ENCODE measurements at regions not wholly inside any gene's neighbourhood (a gene's known extent, or its start where the extent isn't known, plus 50 kb on each side); places are given as distances from the start of the nearest gene placed in this dataset.
"Not testable (repeated sequence)": the region's sequence is repeated elsewhere in the genome, so short reads cannot be mapped to it uniquely, and the experiment has no call there.

DNA sequence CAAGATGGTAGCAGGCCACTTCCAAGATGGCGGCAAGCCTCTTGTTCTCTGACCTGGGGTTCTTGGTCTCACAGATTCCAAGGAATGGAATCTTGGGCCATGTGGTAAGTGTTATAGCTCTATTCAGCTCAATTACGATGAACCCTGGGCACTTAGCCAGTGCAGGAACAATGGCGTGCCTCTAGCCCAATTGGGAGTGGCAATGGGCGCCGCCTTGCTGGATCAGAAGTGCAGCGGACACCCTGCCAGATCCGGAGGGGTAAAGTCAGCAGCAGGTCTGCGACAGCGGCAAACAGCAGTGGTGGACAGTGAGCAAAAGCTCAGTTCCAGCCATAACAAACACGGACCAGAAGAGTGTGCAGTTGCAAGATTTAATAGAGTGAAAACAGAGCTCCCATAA, 263.2 kb upstream of the SEMA3C start:
- DNase-seq (ENCODE audit: low spot score): not testable (repeated sequence)

DNA sequence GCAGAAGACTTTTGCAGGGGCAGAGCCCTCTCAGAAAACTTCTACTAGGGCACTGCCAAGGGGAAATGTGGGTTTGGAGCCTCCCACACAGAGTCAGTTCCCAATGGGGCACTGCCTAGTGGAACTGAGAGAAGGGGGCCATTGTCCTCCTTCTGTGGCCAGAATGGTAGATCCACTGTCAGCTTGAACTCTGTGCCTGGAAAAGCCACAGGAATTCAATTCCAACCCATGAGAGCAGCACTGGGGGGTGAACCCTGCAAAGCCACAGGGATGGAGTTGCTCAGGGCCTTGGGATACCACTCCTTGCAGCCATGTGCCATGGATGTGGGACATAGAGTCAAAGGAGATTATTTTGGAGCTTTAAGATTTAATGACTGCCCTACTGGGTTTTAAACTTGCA, 262.2 kb upstream of the SEMA3C start:
- no peak for DNase-seq (ENCODE audit: low spot score)

DNA sequence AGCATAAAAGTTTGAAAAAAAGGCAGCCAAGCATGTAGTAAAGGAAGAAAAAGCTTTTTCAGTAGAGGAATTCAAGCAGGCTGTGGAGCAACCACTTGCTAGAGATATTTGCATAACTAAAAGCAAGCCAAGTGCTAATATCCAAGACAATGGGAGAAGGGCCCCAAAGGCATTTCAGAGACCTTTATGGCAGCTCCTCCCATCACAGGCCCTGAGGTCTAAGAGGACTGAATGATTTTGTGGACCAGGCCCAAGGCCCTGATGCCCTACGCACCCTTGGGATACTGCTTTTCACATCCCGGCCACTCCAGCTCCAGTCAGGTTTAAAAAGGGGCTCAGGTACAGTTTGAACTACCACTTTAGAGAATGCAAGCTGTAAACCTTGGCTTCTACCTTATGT, 261.7 kb upstream of the SEMA3C start:
- no peak for DNase-seq (ENCODE audit: low spot score)

DNA sequence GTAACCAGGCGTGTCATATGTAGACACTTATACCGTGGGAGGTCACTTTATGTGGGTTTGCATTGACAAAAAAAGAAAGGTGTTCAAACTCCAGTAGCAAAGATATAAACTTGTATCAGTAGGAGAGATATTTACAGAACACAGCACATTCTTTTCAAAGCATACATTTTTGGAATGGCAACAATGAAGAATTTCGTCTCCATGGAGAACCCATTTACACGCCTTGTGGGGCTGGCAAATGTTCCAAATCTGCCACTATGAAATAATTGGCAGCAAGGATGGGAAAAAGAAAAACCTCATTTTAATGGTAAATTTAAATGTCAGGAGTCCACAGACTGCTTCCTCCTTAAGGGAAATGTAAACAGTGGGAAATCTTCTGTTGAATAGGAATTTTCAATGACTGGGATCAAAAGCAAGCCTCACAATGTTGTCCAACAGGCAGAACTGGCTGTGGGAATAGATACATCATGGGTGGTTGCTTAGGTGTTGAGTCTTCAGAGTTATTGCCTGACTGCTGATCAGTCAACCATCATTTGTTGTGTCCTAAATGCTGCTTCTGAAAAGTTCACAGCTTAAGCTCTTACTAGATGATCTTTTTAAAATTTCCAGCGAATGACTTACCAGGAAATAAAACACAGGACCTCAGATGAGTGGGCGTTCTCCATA, 256.6 kb upstream of the SEMA3C start:
- DNase-seq (ENCODE audit: low spot score): no peak

DNA sequence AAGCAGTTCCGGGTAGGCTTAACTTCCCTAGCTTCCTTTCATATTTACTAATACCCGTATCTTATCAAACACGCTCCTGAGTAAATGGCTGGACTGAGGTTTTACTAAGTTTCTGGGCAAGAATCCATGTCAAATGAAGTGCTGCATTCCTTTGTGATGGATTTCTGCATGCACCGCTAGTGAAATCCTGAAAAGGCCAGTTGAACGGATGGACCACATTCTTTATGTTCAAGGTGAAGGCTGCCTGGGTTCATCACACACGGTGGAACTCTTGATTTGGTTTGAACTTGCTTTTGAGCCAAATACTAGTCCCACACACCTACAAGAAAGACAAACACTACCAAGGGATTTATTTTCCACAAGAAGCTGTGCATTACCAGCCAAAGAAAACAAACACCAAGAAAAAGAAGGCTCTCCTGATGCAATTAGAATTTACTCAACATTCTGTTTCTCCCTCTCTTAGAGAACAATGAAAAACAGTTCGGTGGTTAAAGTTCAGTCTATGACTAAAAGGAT, 255.0 kb upstream of the SEMA3C start:
- DNase-seq (ENCODE audit: low spot score): no peak

DNA sequence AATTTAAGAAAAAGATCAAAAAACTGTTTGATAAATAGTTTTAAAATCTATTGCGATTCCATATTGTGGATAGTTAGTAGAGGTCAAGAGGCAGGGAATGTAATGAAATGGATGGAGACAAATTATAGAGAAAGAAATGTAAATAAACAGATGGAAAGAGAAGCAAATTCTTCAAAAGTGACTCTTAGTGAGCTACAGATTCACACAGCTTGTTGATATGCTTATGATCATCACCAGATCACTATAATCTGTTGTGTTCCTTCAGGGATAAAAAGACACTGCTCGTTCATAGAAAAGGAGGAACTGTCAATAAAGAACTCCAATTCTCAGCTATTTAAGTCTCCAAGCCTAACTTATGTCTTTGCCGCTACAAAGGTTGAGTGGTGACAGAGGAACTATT, 251.4 kb upstream of the SEMA3C start:
- no peak for DNase-seq (ENCODE audit: low spot score)

DNA sequence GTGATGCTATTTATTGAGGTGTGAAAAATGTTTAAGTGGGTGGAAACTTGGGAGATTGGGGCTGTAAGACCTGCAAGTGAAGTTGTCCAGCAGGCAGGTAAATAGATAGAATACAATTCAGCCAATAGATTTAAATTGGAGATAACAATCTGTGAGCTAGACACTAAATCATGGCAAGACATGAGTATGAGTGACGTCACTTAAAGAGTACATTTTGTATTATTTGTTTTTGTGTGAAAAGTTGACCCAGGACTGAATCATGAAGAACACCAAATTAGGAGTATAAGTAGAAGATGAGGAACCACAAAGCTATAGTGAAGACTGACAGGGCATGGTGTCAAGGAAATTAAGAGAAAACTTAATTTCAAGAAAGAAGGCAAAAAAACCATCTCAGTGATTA, 249.1 kb upstream of the SEMA3C start:
- DNase-seq (ENCODE audit: low spot score): no peak

DNA sequence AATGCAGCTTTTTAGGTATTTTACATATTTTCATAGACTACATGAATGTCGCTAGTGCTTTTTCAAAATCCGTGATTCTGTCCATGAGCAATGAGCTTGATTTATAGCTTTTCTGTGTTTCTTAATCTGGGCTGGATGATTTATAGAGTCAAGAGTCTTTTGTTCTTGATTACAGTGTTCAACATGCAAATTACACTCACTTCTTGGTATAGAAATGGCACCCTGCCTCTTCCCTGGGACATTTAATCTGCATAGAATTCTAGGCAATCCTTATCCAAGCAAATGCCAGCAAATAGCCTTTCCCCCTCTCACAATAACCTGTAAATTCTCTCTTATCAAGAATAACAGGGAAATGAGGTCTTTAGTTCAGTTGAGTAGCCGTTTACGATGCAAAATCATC, 246.2 kb upstream of the SEMA3C start:
- no peak for DNase-seq (ENCODE audit: low spot score)

DNA sequence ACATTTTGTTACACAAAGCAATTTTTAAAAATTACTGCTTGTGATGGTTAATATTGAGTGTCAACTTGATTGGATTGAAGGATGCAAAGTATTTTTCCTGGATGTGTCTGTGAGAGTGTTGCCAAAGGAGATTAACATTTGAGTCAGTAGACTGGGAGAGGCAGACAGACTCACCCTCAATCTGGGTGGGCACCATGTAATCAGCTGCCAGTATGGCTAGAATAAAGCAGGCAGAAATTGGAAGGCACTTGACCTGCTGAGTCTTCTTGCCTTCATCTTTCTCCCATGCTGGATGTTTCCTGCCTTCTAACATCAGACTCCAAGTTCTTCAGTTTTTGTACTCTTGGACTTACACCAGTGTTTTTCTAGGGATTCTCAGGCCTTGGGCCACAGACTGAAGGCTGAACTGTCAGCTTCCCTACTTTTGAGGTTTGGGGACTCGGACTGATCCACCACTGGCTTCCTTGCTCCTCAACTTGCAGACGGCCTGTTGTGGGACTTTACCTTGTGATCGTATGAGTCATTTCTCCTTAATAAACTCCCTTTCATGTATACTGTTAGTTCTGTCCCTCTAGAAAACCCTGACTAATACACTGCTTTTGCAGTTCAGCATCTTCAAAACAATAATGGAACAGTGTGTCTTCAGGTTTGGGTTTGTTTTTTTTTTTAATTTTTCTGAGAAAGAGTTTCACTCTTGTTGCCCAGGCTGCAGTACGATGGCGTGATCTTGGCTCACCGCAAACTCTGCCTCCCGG, 244.1 kb upstream of the SEMA3C start:
- DNase-seq (ENCODE audit: low spot score): peak; percentile 63

DNA sequence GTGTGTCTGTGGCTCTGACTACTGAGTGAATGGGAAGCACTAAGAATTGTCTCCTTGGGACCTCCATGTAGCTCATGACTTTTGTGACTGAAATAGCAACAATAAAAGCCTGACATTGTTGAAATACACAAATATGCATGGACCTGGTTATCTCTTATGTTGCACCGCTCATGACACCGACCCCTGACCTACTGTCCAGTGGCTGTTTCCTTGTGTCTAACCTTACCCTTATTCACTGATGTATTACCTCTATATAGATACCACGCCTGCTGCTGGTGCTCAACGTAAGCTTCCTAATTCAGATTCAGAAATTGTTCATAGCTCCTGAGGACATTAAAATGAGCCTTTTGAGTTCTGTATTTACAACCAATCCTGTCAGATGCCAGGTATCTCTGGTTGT, 243.4 kb upstream of the SEMA3C start:
- DNase-seq (ENCODE audit: low spot score): no peak

DNA sequence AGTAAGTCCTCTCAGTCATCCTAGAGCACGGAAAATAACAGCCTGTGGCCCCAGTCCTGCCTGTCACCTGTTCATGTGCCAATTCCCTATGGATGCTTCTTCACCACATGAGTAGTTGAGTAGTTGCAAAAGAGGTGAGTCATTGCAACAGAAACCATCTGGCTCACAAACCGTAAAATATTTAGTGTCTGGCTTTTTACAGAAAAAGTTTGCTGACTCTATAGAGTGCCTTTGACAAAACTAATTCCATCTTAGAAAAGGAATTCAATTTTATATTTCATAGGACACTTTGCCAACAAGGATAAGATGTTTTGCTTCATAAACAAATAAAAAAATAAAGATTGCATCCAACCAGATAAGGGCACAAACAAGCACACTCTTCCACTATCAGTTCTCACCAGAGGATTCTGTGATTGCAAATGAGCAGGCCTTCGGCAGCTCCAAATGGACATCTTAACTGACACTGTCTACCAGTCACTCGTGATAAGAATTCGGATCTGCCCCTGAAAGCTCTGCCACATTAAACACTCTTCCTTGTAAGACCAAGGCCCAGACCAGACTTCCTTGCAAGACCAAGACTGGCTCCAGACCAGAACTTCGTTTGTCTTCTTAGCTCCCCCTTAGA, 242.7 kb upstream of the SEMA3C start:
- DNase-seq (ENCODE audit: low spot score): peak; percentile 68

DNA sequence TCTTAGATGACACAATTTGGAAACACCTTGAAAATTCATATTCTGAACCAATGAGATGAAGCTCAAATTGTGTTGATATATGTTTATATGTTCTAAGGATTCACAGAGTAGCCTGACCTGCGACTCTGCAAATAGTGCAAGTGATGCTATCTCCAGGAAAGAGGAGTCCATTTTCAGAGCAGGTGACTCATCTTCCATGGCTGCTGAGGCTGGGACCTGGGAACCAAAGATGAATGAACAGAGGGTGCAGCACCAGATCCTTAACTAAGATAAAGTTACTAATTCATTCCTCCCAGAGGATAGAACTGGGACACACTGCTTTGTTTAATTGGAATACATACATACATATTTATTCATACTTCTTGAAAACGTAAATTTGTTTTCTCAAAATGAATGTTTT, 240.6 kb upstream of the SEMA3C start:
- DNase-seq (ENCODE audit: low spot score): peak; percentile 30

DNA sequence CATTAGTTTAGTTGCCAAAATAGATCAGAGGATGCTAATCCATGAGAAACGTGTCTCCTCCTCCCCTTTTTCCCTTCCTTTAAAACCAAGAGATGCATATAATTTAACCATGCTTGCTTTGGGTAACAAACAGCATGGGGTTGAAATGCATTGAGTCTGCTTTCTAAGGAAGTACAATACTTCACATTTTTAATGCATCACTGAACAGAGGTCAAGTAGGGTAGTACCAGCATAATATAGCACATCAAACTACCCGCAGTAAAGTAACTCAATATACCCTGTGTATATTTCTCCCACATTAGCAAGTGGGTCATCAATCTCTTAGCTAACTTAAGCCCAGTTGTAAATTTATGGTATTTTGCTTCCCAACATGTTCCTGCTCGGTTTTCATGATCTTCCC, 239.3 kb upstream of the SEMA3C start:
- DNase-seq (ENCODE audit: low spot score): no peak

DNA sequence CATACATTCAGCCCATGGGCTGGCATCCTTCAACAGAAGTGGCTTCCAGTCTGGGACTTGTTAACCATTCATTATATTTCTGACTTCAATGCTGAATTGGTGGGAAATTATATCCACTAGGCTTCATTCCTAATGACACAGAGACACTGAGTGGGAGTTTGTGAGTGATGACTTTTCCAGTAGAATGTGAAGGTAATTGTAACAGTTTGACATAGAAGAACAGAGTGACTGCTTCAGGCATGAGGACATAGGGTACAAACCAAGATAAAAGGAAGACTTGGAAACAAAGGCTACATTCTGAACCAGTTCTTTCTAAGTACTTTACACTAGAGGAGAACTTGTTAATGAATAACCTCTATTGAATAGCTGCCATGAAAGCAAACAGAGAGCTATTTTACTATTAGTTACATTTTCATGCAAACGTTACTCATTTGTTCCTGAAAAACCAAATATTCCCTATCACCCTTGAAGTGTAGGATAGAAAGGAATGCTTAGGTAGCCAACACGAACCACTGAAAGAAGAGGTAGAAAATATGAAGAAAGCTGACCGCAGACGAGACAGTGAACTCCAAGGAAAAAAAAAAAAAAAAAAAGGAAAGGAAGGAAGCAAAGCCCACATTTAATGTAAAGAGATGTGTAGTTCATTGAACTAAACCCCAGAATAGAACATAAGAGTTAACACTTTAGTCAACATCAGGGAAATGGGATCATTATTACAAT, 237.0 kb upstream of the SEMA3C start:
- peak; percentile 83 for DNase-seq (ENCODE audit: low spot score)

DNA sequence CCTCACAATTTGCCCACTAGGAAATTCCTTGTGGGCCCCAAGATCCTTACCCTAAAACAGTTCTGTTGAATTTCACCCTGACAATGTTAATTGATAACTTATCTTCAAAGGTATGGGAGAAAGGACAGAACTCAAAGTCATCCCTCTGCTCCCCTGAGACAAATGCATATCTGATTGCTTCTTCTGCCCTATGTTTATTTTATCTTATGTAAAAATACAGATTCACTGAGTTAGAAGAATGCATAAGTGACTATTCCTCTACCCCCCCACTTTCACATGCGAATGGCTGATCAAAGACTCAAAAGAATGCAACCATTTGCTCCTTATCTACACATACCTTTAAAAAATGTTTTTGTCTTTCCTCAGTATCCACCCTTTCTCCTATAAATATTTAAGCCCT, 235.7 kb upstream of the SEMA3C start:
- DNase-seq (ENCODE audit: low spot score): no peak

DNA sequence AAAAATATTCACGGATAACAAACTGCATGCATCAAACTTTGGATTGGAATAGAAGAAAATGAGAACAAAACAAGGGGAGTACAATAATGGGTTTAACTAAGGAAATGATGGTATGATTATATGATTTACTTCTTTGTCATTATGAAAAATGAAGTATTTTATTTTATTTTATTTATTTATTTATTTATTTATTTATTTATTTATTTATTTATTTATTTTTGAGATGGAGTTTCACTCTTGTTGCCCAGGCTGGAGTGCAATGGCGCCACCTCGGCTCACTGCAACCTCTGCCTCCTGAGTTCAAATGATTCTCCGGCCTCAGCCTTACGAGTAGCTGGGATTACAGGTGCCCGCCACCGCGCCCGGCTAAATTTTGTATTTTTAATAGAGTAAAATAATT, 234.1 kb upstream of the SEMA3C start:
- DNase-seq (ENCODE audit: low spot score): not testable (repeated sequence)

DNA sequence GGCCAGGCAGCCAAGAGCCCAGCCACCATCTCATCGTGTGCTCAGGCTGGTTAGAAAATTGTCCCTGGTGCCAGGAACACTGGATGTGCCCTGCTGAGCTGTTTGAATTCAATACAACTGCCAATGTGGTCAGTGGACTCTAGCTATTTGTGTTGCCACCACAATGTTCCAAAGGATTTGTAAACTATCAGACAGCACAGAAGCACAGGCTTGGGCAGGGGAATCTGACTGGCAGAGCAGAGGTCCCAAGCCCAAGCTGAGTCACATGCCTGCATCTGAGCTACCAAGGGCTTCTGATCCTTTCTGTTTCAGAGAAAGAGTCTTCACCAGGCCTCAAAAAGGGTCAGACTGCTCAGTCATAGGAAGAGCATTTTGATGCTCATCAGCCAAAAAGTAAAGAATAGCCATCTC, 232.1 kb upstream of the SEMA3C start:
- DNase-seq (ENCODE audit: low spot score): no peak

DNA sequence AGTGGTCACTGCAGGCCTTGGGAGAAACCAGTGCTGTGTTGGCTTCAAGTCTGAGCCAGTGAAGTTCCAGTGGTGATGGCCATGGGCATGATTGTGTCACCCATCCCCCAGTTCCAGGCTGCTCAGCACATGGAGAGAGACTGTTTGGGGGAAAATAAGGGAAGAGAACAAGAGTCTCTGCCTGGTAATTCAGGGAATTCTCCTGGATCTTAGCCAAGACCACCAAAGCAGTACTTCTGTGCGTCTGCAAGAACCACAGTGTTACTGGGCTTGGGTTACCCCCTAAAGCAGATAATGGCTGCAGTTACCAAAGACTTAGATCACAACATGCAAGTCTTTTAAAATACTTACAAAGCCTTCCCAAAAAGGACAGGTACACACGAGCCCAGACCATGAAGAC, 225.0 kb upstream of the SEMA3C start:
- DNase-seq (ENCODE audit: low spot score): no peak

DNA sequence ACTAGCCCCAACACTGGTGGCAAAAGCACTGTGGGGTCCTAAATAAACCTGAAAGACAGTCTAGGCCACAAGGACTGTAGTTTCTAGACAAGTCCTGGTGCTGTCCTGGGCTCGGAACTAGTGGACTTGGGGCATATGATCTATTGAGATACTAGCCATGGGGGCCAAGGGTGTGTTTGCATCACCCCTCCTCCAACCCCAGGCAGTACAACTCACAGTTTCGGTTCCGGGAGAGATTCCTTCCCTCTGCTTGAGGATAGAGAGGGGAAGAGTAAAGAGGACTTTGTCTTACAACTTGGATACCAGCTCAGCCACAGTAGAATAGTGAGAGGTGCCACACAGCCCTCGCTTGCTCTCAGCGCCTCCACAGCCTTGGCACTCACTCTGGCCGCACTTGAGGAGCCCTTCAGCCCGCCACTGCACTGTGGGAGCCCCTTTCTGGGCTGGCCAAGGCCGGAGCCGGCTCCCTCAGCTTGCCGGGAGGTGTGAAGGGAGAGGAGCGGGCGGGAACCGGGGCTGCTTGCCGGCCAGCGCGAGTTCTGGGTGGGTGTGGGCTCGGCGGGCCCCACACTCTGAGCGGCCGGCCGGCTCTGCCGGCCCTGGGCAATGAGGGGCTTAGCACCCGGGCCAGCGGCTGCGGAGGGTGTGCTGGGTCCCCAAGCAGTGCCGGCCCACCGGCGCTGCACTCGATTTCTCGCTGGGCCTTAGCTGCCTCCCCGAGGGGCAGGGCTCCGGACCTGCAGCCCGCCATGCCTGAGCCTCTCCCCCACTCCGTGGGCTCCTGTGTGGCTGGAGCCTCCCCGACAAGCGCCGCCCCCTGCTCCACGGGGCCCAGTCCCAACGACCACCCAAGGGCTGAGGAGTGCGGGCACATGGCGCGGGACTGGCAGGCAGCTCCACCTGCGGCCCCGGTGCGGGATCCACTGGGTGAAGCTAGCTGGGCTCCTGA, 222.7 kb upstream of the SEMA3C start:
- DNase-seq (ENCODE audit: low spot score): not testable (repeated sequence)

DNA sequence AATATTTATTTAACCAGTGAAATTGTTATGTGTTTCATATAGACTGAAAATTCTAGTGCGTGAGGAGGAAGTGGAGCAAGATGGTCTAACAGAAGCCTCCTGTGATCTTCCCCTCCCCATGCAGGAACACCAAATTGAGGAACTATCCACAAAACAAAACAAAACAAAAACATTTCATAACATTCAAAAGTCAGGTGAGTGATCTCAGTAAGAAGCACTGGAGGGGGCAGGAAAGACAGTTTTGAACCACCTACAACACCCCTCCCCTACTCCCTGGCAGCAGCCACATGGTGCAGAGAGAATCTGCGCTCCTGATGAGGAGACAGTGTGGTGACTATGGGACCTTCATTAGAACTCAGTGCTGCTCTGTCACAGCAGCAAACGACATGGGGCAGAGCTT, 221.9 kb upstream of the SEMA3C start:
- no peak for DNase-seq (ENCODE audit: low spot score)

DNA sequence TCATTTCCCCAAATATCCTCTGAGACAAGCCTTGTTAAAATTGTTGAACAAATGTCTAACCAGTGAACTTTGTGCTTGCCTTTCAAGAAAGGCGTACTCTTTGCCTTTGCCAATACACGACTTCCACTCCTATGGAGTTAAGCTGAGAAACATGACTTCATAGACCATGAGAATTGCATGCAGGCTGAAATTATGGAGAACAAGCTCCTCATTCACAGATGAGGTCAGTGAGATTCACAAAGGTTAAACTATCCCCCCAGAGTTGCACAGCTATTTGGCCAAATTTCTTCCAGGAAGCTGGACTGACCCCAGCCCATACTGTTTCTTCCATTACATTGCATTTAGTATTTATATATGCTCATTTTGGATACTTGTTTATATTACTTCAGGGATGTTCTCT, 221.4 kb upstream of the SEMA3C start:
- no peak for DNase-seq (ENCODE audit: low spot score)

Data from COLO829 (cell line).